ENCODE measurements at regions not wholly inside any gene's neighbourhood (a gene's known extent, or its start where the extent isn't known, plus 50 kb on each side); places are given as distances from the start of the nearest gene placed in this dataset.
"Not testable (repeated sequence)": the region's sequence is repeated elsewhere in the genome, so short reads cannot be mapped to it uniquely, and the experiment has no call there.

DNA sequence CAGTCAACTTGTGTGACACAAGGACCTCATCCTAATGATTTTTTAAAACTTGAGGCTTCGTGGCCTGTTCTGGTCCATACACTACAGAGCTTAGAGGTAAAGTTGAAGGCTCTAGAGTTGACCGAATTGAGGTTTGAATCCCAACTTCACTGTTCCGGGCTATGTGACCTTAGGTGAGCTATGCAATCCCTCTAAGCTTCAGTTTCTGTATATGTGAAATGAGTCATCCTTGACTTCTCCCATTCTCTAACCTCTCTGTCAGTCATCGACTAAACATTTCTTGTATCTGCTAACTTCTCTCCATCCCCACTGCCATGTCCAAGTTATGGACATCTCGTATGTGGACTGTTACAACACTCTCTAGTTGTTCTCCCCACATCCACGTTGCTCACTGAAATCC is 178.2 kb upstream of the TMEM45B start:
- no peak for DNase-seq (ENCODE audit: low spot score)

- DNase-seq (ENCODE audit: low spot score): no peak
These were observed 177.5 kb upstream of the TMEM45B start for GRCh38 chr11:129637983-129638776.

DNA sequence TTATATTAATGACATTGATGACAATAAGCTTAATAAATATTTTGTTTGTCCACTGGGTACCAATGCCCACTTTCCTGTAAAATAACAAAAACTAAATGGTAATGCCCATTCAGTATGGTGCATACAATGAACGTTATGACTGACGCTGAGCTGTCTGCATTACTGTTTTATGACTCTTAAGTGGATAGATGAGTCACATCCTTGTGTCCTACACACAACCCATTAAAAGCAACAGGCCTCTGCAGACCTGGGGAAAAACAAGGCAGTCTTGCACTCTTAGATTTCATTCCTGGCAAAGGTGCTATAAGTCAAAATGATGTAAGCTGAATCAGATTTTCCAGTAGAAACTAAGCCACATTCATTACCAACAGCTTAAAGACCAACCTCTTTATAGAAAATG is 176.3 kb upstream of the TMEM45B start:
- no peak for DNase-seq (ENCODE audit: low spot score)

DNA sequence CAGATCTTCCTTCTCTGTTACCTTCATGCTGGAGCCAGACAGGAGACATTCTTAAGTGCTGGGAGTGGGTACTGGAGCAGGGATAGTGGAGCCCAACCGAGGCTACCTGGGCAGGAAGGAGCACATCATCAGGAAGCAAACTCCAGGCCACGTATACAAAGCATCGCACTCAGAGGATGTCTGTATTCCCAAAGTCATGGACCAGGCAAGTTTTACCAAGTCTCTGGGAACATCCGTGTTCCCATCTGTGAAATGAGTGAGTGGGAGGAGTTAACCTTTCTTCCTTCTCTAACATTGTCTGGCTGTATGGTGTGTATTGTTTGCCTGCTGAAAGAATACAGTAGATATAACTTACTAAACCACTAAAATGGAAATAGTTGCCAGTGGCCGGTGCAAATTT is 175.0 kb upstream of the TMEM45B start:
- DNase-seq (ENCODE audit: low spot score): no peak

DNA sequence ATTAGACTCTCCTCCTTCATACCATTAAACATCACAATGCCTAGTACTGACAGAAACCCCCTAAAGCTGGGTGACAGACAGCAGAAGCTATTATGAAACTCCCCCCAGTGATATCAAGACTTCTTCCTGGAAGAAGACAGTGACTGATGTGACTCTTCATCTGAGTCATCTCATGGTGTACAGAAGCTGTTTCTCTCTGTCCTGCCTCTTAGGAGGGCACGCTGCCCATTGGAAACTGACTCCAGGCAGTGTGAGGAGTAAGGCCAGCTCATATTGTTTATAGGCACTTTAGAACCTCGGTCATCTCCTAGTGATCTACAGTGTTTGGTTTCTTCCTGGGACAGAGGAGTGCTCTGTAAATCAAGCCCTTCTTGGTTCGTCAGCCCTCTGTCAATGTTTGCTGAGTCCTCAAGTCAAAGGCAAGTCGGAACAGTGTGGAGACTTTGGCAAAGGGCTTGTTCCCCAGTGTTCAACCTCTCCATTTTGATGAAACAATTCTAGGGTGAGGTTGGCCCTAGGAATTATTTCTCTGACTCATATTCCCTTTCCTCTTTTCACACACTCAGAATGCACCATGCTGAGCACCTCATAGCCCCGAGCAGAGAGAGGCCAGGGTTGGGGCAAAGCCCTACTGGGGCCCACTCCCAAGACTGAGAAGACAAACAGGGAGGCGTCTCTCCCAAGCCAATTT is 172.5 kb upstream of the TMEM45B start:
- no peak for DNase-seq (ENCODE audit: low spot score)

DNA sequence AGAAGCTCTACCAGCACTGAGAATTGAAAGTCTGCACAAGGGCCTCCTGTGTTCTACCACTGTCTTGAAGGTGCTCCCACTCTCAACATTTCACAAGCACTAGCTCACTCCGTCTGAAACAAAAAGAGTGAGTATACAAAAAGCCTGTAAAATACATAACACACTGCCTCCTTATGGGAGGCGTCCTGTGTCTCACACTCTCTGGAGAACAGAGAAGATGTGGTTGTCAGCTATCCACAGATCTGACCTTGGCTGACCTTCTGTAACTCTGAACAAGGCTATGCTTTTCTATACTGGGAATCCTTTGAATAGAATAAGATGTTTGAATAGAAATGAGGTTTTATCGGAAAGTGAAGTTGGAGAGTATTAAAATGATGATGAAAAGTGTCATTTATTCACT is 171.3 kb upstream of the TMEM45B start:
- no peak for DNase-seq (ENCODE audit: low spot score)

GRCh38 chr11:129645943-129646342 is 169.7 kb upstream of the TMEM45B start:
- no peak for DNase-seq (ENCODE audit: low spot score)

GRCh38 chr11:129650044-129650443 is 165.6 kb upstream of the TMEM45B start:
- not testable (repeated sequence) for DNase-seq (ENCODE audit: low spot score)

DNA sequence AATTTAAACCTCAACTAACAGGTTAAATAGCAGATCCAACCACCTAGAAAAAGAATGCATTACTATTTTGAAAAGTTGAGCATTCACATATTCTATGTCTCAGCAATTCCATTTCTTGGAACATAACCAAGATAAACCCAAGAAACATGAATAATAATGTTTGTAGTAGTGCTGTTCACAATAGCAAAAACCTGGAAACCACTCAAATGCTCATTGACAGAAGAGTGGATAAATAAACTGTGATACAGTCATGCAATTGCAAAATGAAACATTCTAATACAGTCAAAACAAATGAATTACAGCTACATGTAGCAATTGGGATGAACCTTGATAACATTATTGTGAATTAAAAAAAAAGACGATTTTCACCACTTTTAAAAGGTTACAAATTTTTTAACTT is 162.8 kb upstream of the TMEM45B start:
- no peak for DNase-seq (ENCODE audit: low spot score)

DNA sequence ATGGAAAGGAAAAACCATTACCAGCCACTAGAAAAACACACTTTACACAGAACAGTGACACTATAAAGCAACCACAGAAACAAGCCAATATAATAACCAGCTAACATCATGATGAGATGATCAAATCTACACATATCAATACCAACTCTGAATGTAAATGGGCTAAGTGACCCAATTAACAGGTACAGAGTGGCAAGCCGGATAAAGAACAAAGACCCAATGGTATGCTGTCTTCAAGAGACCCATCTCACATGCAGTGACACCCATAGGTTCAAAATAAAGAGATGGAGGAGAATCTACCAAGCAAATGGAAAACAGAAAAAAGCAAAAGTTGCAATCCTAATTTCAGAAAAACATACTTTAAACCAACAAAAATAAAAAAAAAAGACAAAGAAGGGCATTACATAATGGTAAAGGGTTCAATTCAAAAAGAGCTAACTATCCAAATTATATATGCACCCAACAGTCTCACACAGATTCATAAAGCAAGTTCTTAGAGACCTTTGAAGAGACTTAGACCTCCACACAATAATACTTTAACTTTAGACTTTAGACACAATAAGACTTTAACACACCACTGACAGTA is 160.3 kb upstream of the TMEM45B start:
- no peak for DNase-seq (ENCODE audit: low spot score)

DNA sequence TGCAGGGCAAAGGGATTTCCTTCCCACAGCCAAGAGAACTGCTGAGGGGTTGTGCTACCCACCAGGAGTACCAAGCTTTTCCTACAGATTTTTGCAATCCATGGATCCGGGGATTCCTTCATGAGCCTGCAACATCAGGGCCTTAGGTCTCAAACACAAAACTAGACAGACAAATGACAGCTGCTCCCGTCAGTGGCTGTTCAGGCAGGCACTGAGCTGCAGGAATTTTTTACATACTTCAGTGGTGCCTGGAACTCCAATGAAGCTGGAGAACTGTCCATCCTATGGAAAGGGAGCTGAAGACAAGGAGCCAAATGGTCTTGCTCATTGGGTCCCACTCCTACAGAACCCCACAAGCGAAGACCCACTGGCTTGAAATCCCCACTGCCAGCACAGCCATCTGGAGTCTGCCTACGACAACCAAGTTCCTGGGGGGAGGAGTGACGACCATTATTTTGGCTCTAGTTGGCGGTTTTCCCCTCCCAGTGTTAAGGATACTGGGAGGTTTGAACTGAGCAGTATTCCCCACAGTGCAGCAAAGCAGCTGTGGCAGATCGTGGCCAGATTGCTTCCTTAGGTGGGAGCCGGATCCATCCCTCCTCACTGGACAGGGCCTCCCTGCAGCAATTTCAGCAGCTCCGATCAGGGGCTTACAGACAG is 157.7 kb upstream of the TMEM45B start:
- no peak for DNase-seq (ENCODE audit: low spot score)

DNA sequence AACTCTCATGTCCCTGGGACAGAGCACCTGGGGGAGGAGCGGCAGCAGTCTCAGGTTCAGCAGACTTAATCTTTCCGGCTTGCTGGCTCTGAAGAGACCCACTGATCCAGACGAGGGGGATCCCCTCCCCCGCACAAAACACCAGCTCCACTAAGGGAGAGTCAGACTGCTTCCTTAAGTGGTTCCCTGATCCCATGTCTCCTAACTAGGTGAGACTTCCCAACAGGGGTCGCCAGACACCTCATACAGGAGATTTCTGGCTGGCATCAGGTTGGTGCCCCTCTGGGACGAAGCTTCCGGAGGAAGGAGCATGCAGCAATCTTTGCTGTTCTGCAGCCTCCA is 157.2 kb upstream of the TMEM45B start:
- no peak for DNase-seq (ENCODE audit: low spot score)

DNA sequence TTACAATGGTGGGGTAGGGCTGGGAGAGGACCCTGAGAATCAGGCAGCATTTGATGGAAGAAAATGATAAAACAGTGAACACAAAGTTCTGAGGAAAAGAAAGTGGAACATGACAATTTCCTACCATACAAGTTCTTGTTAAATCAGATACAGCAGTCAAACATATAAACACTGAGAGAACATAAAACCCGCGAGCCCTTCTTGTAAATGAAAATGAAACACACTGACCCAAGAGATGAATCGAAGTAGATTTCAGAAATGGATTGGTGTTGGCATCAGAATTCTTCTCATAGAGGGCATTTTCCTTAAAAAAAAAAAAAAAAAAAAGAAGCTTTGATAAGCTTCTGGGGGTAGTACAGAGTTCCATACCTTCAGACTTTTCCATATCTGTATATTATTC is 134.7 kb upstream of the TMEM45B start:
- DNase-seq (ENCODE audit: low spot score): no peak

- no peak for DNase-seq (ENCODE audit: low spot score)
These were observed 134.1 kb upstream of the TMEM45B start for GRCh38 chr11:129681344-129682114.

DNA sequence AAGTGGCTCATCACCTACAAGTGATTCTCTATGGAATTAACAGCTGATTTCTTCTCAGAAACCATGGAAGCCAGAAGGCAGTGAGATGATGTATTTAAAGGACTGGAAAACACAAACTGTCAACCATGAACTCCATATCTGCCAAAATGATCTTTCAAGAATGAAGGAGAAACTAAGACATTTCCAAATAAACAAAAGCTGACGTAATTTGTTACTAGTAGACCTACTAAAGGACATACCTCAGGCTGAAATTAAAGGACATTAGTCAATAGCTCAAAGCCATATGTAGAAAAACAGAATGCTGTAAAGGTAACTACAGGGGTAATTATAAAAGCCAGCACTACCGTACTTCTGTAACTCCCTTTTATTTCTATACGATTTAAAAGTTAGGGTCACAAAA is 129.4 kb upstream of the TMEM45B start:
- no peak for DNase-seq (ENCODE audit: low spot score)

GRCh38 chr11:129691142-129691541 is 124.5 kb upstream of the TMEM45B start:
- no peak for DNase-seq (ENCODE audit: low spot score)

DNA sequence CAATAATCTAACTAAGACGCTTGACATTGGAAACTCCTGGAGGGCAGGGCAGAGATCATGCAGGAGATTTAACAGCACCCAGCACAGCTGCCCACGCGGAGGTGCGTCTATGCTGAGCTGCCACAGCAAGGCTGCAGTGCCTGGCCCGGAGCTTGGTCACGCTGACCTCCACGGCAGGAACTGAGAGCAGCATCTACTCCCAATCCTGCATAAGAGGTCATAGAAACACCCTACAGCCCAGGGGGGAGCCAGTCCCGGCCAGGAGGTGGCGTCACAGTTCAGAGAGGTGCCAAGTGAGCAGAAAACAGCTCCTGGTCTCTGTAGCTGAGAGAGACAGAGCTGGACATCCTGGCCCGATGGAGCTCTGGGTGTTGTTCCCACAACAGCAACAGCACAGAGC is 121.1 kb upstream of the TMEM45B start:
- no peak for DNase-seq (ENCODE audit: low spot score)

DNA sequence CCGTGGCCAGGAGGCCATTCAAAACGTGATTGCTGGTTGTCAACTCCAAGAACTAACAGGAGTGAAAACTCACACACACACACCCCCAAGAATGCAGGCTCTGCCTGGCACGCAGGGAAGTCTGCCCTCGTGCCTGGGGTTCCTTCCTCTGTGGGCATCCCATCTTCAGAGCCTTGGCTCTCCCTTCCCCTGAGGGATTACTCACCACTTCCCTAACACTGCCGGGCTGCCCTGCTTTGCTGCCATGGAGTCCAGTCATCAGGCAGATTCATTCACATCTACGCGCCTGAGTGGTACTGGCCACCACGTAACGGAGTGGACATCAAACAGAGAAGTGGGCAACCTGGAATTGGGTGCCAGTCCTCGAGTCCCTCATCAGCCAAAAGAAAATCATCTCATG is 120.7 kb upstream of the TMEM45B start:
- no peak for DNase-seq (ENCODE audit: low spot score)

GRCh38 chr11:129695571-129696308 is 119.9 kb upstream of the TMEM45B start:
- DNase-seq (ENCODE audit: low spot score): peak; percentile 20

GRCh38 chr11:129696309-129696989 is 119.2 kb upstream of the TMEM45B start:
- DNase-seq (ENCODE audit: low spot score): no peak

DNA sequence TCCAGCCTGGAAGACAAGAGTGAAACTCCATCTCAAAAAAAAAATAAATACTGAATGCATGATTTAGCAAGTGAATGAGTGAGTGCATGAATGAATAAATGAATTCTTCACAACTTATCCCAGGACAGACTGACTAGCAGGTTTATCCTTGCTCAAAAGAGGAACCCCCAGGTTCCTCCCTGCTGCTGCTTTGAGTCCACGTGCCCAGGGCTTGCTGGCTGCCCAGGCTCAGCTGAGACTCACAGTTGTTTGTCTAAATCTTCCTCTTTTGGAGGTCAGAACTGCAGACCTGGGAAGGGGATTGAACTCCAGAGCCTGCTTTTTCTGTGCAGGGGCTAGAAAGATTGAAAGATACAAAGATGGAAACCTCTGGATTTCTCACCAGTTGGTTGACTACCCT is 117.4 kb upstream of the TMEM45B start:
- no peak for DNase-seq (ENCODE audit: low spot score)

Data from hematopoietic multipotent progenitor cell treated with erythropoietin and hydrocortisone succinate and interleukin-3 and kit ligand, for 15 days (in vitro differentiated cells).